ENCODE measurements at regions not wholly inside any gene's neighbourhood (a gene's known extent, or its start where the extent isn't known, plus 50 kb on each side); places are given as distances from the start of the nearest gene placed in this dataset.

- no peak overlapping the region for H3K4me3 ChIP-seq (ENCODE audit: low read depth, low read length)
- DNase-seq (ENCODE audit: low read depth) = no peak
- no peak for TF ChIP-seq CTCF (IDR thresholded peaks at IDR 0.05; ENCODE audit: insufficient read depth, low read depth, low read length, missing control alignments)
These were observed 180.2 kb upstream of the ZNF618 start for GRCh38 chr9:113695901-113696300.

DNA sequence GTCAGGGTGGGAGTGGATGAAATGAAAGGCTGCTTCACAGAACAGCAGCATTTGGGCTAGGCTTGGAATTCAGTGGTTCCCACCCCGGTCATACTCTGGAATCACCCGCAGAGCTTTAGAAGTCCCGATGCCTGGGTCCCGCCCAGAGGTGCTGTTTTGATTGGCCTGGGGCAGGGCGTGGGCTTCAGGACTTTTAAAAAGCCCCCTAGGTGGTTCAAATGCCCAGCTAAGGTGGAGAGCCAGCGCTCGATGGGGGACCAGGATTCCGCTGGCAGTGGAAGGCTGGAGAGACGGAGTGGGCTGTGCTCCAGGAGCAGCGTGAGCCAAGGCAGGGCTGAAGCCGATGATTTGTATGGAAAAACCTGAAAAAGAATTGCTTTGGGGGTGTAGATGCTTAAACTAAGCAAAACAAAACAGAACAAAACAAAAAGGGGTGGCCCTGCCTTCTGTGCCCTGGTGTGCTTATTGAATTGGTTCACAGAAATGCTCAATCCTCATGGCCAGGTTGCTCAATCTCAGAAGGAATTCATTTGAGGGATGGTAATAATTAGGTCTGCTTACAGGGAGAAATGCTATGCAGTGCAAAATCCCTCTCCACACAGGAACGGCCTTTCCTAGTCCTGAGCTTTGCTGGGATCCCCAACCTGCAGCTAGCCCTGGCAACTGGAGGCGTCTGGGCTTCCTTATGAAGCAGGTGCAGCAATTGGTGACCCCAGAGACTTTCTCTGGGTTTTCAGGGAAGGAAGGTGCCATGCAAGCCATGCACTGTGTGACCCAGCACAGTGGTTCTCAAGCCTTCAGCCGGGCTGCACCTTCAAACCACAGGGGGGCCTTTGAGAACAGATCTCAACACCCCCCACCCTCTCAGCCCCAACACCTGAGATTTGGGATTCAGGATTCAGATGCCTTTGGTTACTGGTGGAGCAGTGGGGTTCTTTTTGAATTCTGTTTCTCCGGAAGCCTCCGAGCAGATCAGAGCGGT lies 174.0 kb upstream of the ZNF618 start:
- no peak for TF ChIP-seq CTCF (IDR thresholded peaks at IDR 0.05; ENCODE audit: insufficient read depth, low read depth, low read length, missing control alignments)
- no peak overlapping the region for H3K4me3 ChIP-seq (ENCODE audit: low read depth, low read length)
- no peak for DNase-seq (ENCODE audit: low read depth)

GRCh38 chr9:113705306-113705927 lies 170.7 kb upstream of the ZNF618 start:
- TF ChIP-seq CTCF (IDR thresholded peaks at IDR 0.05; ENCODE audit: insufficient read depth, low read depth, low read length, missing control alignments) = no peak
- no peak overlapping the region for H3K4me3 ChIP-seq (ENCODE audit: low read depth, low read length)
- DNase-seq (ENCODE audit: low read depth) = no peak

GRCh38 chr9:113705928-113706519 lies 170.1 kb upstream of the ZNF618 start:
- no peak for TF ChIP-seq CTCF (IDR thresholded peaks at IDR 0.05; ENCODE audit: insufficient read depth, low read depth, low read length, missing control alignments)
- no peak overlapping the region for H3K4me3 ChIP-seq (ENCODE audit: low read depth, low read length)
- no peak for DNase-seq (ENCODE audit: low read depth)

GRCh38 chr9:113707953-113708695 lies 168.0 kb upstream of the ZNF618 start:
- DNase-seq (ENCODE audit: low read depth) = no peak
- no peak for TF ChIP-seq CTCF (IDR thresholded peaks at IDR 0.05; ENCODE audit: insufficient read depth, low read depth, low read length, missing control alignments)
- H3K4me3 ChIP-seq (ENCODE audit: low read depth, low read length) = no peak overlapping the region

- no peak for TF ChIP-seq CTCF (IDR thresholded peaks at IDR 0.05; ENCODE audit: insufficient read depth, low read depth, low read length, missing control alignments)
- no peak overlapping the region for H3K4me3 ChIP-seq (ENCODE audit: low read depth, low read length)
- no peak for DNase-seq (ENCODE audit: low read depth)
These were observed 167.0 kb upstream of the ZNF618 start for GRCh38 chr9:113708821-113709713.

Data from GM12865 (cell line).